H1 (cell line): ENCODE measurements at regions not wholly inside any gene's neighbourhood (a gene's known extent, or its start where the extent isn't known, plus 50 kb on each side); places are given as distances from the start of the nearest gene placed in this dataset.

Source experiments
- BCL11A ChIP-seq, 2 experiments: IDR thresholded peaks; one replicate each; pipeline ENCODE4 v1.6.1; 2011; ENCODE audit warnings: low read depth in 2 of 2, low read length in 2 of 2, mild to moderate bottlenecking in 2 of 2
- CEBPB ChIP-seq: IDR thresholded peaks from 2 replicates; pipeline ENCODE4 v1.6.1; 2012; ENCODE audit warnings: low read depth, low read length
- EZH2 ChIP-seq: fragments of 200-600 bp; sonication (generic); IDR thresholded peaks from 2 replicates; pipeline ENCODE4 v1.7.1; 2012; ENCODE audit warnings: low read depth, mild to moderate bottlenecking, moderate library complexity, low read length, inconsistent platforms; ENCODE audit not compliant: severe bottlenecking
- HDAC6 ChIP-seq: IDR thresholded peaks from one replicate; pipeline ENCODE4 v1.7.1; 2012; ENCODE audit warnings: low read depth, mild to moderate bottlenecking, inconsistent platforms, low read length, moderate library complexity
- POU5F1 ChIP-seq: IDR thresholded peaks from 2 replicates; pipeline ENCODE4 v1.6.1; 2011; ENCODE audit warnings: low read depth, mild to moderate bottlenecking, low read length, moderate library complexity
- SIN3A ChIP-seq, 2 experiments: IDR thresholded peaks in 1 of 2; conservative IDR thresholded peaks in 1 of 2; 2 replicates each; pipeline ENCODE4 v1.6.1; 2011 to 2012; ENCODE audit warnings: low read length in 2 of 2, improper control_type of control experiment in 1 of 2, low read depth in 1 of 2, mild to moderate bottlenecking in 1 of 2
- TF ChIP-seq, protein P1 (sequence below): fragments of 300-600 bp; sonication (generic); IDR thresholded peaks from 2 replicates; pipeline ENCODE4 v1.7.1; 2012; ENCODE audit warnings: low read length, moderate library complexity, mild to moderate bottlenecking, inconsistent platforms; ENCODE audit not compliant: insufficient replicate concordance

- TF ChIP-seq, protein P1, sequence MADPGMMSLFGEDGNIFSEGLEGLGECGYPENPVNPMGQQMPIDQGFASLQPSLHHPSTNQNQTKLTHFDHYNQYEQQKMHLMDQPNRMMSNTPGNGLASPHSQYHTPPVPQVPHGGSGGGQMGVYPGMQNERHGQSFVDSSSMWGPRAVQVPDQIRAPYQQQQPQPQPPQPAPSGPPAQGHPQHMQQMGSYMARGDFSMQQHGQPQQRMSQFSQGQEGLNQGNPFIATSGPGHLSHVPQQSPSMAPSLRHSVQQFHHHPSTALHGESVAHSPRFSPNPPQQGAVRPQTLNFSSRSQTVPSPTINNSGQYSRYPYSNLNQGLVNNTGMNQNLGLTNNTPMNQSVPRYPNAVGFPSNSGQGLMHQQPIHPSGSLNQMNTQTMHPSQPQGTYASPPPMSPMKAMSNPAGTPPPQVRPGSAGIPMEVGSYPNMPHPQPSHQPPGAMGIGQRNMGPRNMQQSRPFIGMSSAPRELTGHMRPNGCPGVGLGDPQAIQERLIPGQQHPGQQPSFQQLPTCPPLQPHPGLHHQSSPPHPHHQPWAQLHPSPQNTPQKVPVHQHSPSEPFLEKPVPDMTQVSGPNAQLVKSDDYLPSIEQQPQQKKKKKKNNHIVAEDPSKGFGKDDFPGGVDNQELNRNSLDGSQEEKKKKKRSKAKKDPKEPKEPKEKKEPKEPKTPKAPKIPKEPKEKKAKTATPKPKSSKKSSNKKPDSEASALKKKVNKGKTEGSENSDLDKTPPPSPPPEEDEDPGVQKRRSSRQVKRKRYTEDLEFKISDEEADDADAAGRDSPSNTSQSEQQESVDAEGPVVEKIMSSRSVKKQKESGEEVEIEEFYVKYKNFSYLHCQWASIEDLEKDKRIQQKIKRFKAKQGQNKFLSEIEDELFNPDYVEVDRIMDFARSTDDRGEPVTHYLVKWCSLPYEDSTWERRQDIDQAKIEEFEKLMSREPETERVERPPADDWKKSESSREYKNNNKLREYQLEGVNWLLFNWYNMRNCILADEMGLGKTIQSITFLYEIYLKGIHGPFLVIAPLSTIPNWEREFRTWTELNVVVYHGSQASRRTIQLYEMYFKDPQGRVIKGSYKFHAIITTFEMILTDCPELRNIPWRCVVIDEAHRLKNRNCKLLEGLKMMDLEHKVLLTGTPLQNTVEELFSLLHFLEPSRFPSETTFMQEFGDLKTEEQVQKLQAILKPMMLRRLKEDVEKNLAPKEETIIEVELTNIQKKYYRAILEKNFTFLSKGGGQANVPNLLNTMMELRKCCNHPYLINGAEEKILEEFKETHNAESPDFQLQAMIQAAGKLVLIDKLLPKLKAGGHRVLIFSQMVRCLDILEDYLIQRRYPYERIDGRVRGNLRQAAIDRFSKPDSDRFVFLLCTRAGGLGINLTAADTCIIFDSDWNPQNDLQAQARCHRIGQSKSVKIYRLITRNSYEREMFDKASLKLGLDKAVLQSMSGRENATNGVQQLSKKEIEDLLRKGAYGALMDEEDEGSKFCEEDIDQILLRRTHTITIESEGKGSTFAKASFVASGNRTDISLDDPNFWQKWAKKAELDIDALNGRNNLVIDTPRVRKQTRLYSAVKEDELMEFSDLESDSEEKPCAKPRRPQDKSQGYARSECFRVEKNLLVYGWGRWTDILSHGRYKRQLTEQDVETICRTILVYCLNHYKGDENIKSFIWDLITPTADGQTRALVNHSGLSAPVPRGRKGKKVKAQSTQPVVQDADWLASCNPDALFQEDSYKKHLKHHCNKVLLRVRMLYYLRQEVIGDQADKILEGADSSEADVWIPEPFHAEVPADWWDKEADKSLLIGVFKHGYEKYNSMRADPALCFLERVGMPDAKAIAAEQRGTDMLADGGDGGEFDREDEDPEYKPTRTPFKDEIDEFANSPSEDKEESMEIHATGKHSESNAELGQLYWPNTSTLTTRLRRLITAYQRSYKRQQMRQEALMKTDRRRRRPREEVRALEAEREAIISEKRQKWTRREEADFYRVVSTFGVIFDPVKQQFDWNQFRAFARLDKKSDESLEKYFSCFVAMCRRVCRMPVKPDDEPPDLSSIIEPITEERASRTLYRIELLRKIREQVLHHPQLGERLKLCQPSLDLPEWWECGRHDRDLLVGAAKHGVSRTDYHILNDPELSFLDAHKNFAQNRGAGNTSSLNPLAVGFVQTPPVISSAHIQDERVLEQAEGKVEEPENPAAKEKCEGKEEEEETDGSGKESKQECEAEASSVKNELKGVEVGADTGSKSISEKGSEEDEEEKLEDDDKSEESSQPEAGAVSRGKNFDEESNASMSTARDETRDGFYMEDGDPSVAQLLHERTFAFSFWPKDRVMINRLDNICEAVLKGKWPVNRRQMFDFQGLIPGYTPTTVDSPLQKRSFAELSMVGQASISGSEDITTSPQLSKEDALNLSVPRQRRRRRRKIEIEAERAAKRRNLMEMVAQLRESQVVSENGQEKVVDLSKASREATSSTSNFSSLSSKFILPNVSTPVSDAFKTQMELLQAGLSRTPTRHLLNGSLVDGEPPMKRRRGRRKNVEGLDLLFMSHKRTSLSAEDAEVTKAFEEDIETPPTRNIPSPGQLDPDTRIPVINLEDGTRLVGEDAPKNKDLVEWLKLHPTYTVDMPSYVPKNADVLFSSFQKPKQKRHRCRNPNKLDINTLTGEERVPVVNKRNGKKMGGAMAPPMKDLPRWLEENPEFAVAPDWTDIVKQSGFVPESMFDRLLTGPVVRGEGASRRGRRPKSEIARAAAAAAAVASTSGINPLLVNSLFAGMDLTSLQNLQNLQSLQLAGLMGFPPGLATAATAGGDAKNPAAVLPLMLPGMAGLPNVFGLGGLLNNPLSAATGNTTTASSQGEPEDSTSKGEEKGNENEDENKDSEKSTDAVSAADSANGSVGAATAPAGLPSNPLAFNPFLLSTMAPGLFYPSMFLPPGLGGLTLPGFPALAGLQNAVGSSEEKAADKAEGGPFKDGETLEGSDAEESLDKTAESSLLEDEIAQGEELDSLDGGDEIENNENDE = no peak
- TF ChIP-seq EZH2 = no peak
- TF ChIP-seq HDAC6 = no peak
- no peak for TF ChIP-seq POU5F1
- no peak for TF ChIP-seq SIN3A (conservative IDR thresholded peaks at IDR 0.05 in 1 of 2, IDR thresholded peaks at IDR 0.05 in 1 of 2; ENCODE audit: low read depth in 1 of 2, low read length in 2 of 2)
- TF ChIP-seq CEBPB = no peak
- TF ChIP-seq BCL11A (IDR thresholded peaks at IDR 0.05; ENCODE audit: low read depth in 2 of 2, low read length in 2 of 2) = no peak
Measured at GRCh38 chr7:8325067-8325466, 63.1 kb upstream of the ICA1 start (continued).
